Tibial artery (tissue), 4 donors: ENCODE measurements at regions not wholly inside any gene's neighbourhood (a gene's known extent, or its start where the extent isn't known, plus 50 kb on each side); places are given as distances from the start of the nearest gene placed in this dataset.
"Not testable (repeated sequence)": the region's sequence is repeated elsewhere in the genome, so short reads cannot be mapped to it uniquely, and the experiment has no call there.

ENCODE experiments used
- DNase-seq, 2 donors: peaks; one replicate each; pipeline ENCODE4 v3.0.0-alpha.2; 2019
- H3K27ac ChIP-seq, 2 donors: fragments of 200-600 bp; sonication (generic) in 1 of 2; 1 replicate in 1 of 2; 2 replicates in 1 of 2; pipeline ENCODE4 v1.5.1; 2018 to 2019; ENCODE audit warnings: mild to moderate bottlenecking in 1 of 2
- H3K27me3 ChIP-seq, 2 donors: fragments of 200-600 bp; sonication (generic) in 1 of 2; one replicate each; pipeline versions ENCODE4 v1.5.1 to v1.6.0; 2016 to 2019
- H3K36me3 ChIP-seq, 3 donors: fragments of 200-600 bp; sonication (generic) in 2 of 3; one replicate each; pipeline ENCODE4 v1.5.1; 2016 to 2019; ENCODE audit warnings: mild to moderate bottlenecking in 2 of 3
- H3K4me1 ChIP-seq, 4 donors: fragments of 200-600 bp; sonication (generic) in 2 of 4; 1 replicate in 3 of 4; 2 replicates in 1 of 4; pipeline ENCODE4 v1.5.1; 2016 to 2019
- H3K4me3 ChIP-seq, 2 donors: fragments of 200-600 bp; sonication (generic) in 1 of 2; 1 replicate in 1 of 2; 2 replicates in 1 of 2; pipeline ENCODE4 v1.5.1; 2018 to 2019; ENCODE audit warnings: mild to moderate bottlenecking in 2 of 2
- H3K9me3 ChIP-seq, 3 donors: fragments of 200-600 bp; sonication (generic) in 1 of 3; one replicate each; pipeline ENCODE4 v1.5.1; 2016 to 2019
- CTCF ChIP-seq, 2 experiments: fragments of 200-600 bp in 1 of 2; fragments of 450-650 bp in 1 of 2; IDR thresholded peaks; one replicate each; pipeline ENCODE4 v1.5.1; 2017 to 2019; ENCODE audit warnings: antibody characterized with exemption in 2 of 2, mild to moderate bottlenecking in 1 of 2, moderate library complexity in 1 of 2
- intact Hi-C: fragments of 100-400 bp; cut with DNase I; formaldehyde crosslinking; loops from one replicate; pipeline ENCODE4 v1.15.0; 2023; ENCODE audit warnings: low total_unique reads

- H3K4me3 ChIP-seq = no peak overlapping the region
- H3K9me3 ChIP-seq = peaks cover 0 to 9% (median 0%) of the 10 kb centered on the region in 3 donors
Measured at GRCh38 chr5:12662545-12663314, 758.5 kb upstream of the CTNND2 start.

GRCh38 chr5:12661617-12662370, 757.5 kb upstream of the CTNND2 start:
- Histone ChIP-seq H3K27ac (no peak overlapping the region), H3K9me3 (peaks cover 0 to 9% (median 0%) of the 10 kb centered on the region in 3 donors), H3K36me3 (no peaks in the 10 kb centered on the region), H3K4me1 (no peaks in the 10 kb centered on the region), H3K27me3 (no peaks in the 10 kb centered on the region), H3K4me3 (no peak overlapping the region)
- no peak for DNase-seq
- intact Hi-C loops = no loop called here
- no peak for TF ChIP-seq CTCF (IDR thresholded peaks at IDR 0.05)

More at GRCh38 chr5:12662545-12663314, 758.5 kb upstream of the CTNND2 start:
- intact Hi-C loops = no loop called here
- no peak for DNase-seq
- no peaks in the 10 kb centered on the region for H3K36me3 ChIP-seq
- H3K4me1 ChIP-seq = no peaks in the 10 kb centered on the region
- no peak overlapping the region for H3K27ac ChIP-seq
- no peak for TF ChIP-seq CTCF (IDR thresholded peaks at IDR 0.05)
- H3K27me3 ChIP-seq = no peaks in the 10 kb centered on the region

GRCh38 chr5:12660279-12661107, 756.2 kb upstream of the CTNND2 start:
- H3K4me3 ChIP-seq, DNase-seq, H3K4me1 ChIP-seq, H3K9me3 ChIP-seq, H3K27ac ChIP-seq, H3K36me3 ChIP-seq, intact Hi-C loops, H3K27me3 ChIP-seq: not testable (repeated sequence)

- no peak for TF ChIP-seq CTCF (IDR thresholded peaks at IDR 0.05)
- Histone ChIP-seq H3K4me3 (no peak overlapping the region), H3K4me1 (no peaks in the 10 kb centered on the region), H3K9me3 (peaks cover 0 to 9% (median 0%) of the 10 kb centered on the region in 3 donors), H3K27ac (no peak overlapping the region), H3K27me3 (no peaks in the 10 kb centered on the region), H3K36me3 (no peaks in the 10 kb centered on the region)
- intact Hi-C loops = no loop called here
- no peak for DNase-seq
Measured at GRCh38 chr5:12659686-12660085, 755.4 kb upstream of the CTNND2 start.

- Histone ChIP-seq H3K36me3 (no peaks in the 10 kb centered on the region), H3K27me3 (no peaks in the 10 kb centered on the region), H3K27ac (no peak overlapping the region), H3K4me3 (no peak overlapping the region), H3K9me3 (peaks cover 0 to 9% (median 0%) of the 10 kb centered on the region in 3 donors), H3K4me1 (no peaks in the 10 kb centered on the region)
- DNase-seq = no peak
- intact Hi-C loops = no loop called here
- no peak for TF ChIP-seq CTCF (IDR thresholded peaks at IDR 0.05)
Measured at GRCh38 chr5:12658871-12659446, 754.7 kb upstream of the CTNND2 start.

GRCh38 chr5:12657914-12658474, 753.7 kb upstream of the CTNND2 start:
- H3K4me3 ChIP-seq = not testable (repeated sequence)

More at GRCh38 chr5:12657914-12658474, 753.7 kb upstream of the CTNND2 start:
- intact Hi-C loops, H3K27ac ChIP-seq, H3K9me3 ChIP-seq, DNase-seq, H3K27me3 ChIP-seq, H3K4me1 ChIP-seq, H3K36me3 ChIP-seq: not testable (repeated sequence)
